H7 (cell line): ENCODE measurements at regions not wholly inside any gene's neighbourhood (a gene's known extent, or its start where the extent isn't known, plus 50 kb on each side); places are given as distances from the start of the nearest gene placed in this dataset.
"Not testable (repeated sequence)": the region's sequence is repeated elsewhere in the genome, so short reads cannot be mapped to it uniquely, and the experiment has no call there.

ENCODE experiments used
- DNase-seq: peaks from one replicate; pipeline ENCODE4 v3.0.0; 2012
- H3K27me3 ChIP-seq: 2 replicates; pipeline ENCODE4 v1.6.0; 2011; ENCODE audit warnings: mild to moderate bottlenecking, low read length; ENCODE audit not compliant: control insufficient read depth, insufficient read depth
- H3K36me3 ChIP-seq: replicated peaks from 2 replicates; pipeline ENCODE4 v1.5.1; 2011; ENCODE audit warnings: low read length; ENCODE audit not compliant: control insufficient read depth, insufficient read depth
- H3K4me3 ChIP-seq: 2 replicates; pipeline ENCODE4 v1.5.1; 2011; ENCODE audit warnings: low read depth, mild to moderate bottlenecking, control low read depth, low read length, moderate library complexity; ENCODE audit not compliant: insufficient read depth

DNA sequence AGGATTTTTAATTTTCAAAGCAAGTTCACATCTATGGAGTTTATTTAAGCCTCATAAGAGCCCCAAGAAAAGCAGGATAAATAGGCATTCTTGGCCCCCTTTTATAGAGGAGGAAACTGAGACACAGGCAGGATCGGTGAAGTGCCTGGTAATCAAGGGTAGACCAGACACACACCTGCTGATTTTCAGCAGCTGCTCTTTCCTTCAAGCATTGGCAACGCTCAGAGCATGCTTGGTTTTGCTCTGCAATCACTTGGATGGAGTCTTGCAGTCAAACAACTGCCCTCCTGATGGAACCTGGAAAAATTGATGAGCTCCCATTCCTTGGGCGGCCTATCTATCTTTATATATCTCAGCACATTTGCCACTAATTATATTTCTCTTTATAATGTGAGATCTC lies 478.9 kb upstream of the CAMK1G start:
- Histone ChIP-seq H3K27me3 (no peaks in the 10 kb centered on the region), H3K36me3 (no peaks in the 10 kb centered on the region), H3K4me3 (no peak overlapping the region)
- no peak for DNase-seq

DNA sequence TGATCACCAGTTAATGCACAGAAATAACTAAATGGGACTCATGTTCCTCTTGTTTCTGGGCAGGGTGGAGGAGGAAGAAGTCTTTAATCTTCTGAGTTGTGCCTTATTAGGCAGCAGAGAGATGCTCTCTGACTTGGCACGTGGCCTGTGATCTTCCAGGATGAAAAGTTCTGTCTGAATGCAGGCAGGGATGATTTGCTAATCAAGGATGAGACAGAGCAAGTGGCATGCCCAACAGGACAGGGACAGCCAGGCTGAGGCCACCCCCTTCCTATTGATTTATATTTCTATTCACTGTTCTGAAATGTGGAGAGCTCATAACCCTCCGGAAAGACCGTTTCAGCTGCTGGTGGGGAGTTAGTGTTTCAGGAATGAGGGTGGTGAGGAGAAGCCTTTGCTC lies 477.8 kb upstream of the CAMK1G start:
- no peaks in the 10 kb centered on the region for H3K36me3 ChIP-seq
- H3K4me3 ChIP-seq = no peak overlapping the region
- H3K27me3 ChIP-seq = no peaks in the 10 kb centered on the region
- no peak for DNase-seq

DNA sequence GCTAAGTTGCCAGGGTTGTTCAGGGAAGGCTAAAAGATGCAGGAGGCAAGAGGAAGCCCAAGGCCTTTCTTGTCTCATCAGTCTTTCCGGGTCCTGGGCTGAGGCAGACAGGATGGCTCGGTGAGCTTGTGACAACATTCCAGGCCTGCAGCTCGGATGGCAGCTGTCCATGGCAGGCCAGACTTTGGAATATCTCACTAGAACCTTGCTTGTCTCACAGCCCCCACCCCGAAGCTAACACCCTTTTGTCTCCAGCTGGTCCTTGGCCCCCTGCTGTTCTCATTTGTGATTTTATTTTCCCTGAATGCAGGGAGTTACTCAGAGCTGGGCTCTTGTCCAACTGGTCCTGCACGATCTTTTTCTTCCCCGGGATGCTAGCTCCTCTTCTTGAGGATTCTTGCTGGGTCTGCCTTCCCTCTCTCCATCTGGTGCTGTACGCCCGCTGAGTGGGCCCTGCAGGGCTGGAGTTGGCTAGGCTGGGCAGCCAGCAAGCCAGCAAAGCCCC lies 477.2 kb upstream of the CAMK1G start:
- Histone ChIP-seq H3K27me3 (no peaks in the 10 kb centered on the region), H3K36me3 (no peaks in the 10 kb centered on the region), H3K4me3 (no peak overlapping the region)
- DNase-seq = peak; percentile 22

- Histone ChIP-seq H3K4me3 (no peak overlapping the region), H3K36me3 (no peaks in the 10 kb centered on the region), H3K27me3 (no peaks in the 10 kb centered on the region)
- no peak for DNase-seq
Observed at GRCh38 chr1:209106861-209107260, 476.7 kb upstream of the CAMK1G start.

DNA sequence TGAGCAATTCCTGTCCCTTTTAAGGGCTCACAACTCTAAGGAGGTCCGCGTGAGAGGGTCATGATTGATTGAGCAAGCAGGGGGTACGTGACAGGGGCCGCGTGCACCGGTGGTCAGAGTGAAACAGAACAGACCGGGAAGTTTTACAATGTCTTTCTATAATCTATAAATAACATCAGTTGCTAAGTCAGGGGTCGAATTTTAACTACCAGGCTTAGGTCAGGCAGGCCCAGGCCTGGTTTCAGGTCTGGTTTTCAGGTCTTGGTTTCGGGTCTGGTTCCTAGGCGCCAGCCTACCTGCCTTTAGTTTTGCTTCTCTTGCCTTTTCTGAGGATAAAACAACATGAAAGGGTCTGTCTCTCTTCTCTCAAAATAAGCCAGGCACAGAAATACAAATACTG lies 476.0 kb upstream of the CAMK1G start:
- no peak overlapping the region for H3K4me3 ChIP-seq
- H3K27me3 ChIP-seq = no peaks in the 10 kb centered on the region; the same call in 1 of the 2 replicates
- no peaks in the 10 kb centered on the region for H3K36me3 ChIP-seq
- no peak for DNase-seq

- Histone ChIP-seq H3K27me3 (no peaks in the 10 kb centered on the region; the same call in 1 of the 2 replicates), H3K4me3 (no peak overlapping the region), H3K36me3 (no peaks in the 10 kb centered on the region)
- DNase-seq = no peak
Observed at GRCh38 chr1:209109001-209109785, 474.3 kb upstream of the CAMK1G start.

- Histone ChIP-seq H3K4me3 (no peak overlapping the region), H3K27me3 (no peaks in the 10 kb centered on the region; the same call in 1 of the 2 replicates), H3K36me3 (no peaks in the 10 kb centered on the region)
- DNase-seq = no peak
Observed at GRCh38 chr1:209113521-209113920, 470.0 kb upstream of the CAMK1G start.

DNA sequence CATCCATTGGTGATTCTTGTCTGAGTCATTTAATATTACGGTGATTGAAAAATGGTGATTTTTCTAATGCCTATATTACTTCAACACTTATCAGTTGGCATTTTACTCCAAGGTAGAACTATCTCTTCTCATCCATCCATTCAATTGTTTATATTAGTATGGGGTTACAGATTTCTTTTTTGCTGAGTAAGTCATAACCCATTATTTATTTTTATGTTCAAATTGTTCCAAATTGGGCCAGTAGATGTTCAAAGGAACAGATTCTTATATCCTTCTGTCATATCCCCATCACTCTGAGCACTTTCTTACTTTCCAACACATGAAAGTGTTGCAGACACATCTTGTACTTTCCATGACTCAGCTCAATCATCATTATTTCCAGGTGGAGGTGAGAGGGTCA lies 466.8 kb upstream of the CAMK1G start:
- DNase-seq = no peak
- Histone ChIP-seq H3K4me3 (no peak overlapping the region), H3K36me3 (no peaks in the 10 kb centered on the region), H3K27me3 (no peaks in the 10 kb centered on the region; the same call in 1 of the 2 replicates)

DNA sequence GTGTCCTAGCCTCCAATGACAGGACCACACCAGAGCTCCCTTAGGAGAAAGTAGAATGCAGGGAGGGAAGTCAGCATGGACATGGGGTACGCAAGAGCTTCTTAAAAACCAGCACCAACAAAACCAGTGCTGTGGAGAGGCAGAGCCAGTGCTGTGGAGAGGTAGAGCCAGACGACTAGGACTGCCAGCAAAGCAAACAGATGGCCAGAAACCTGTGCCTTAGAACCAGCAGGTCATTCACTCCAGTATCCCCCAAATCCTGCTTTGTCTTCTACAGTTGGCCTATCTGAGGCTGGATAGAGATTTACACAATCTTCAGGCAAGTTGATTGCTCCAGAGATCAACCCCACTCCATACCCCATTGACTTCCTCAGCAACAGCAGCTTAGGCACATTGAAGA lies 459.9 kb upstream of the CAMK1G start:
- H3K4me3 ChIP-seq = no peak overlapping the region
- no peaks in the 10 kb centered on the region for H3K36me3 ChIP-seq
- DNase-seq = no peak
- H3K27me3 ChIP-seq = no peaks in the 10 kb centered on the region

- not testable (repeated sequence) for H3K36me3 ChIP-seq, DNase-seq, H3K27me3 ChIP-seq, H3K4me3 ChIP-seq
Observed at GRCh38 chr1:209129091-209129490, 454.4 kb upstream of the CAMK1G start.

GRCh38 chr1:209130886-209131285 lies 452.6 kb upstream of the CAMK1G start:
- H3K36me3 ChIP-seq = no peaks in the 10 kb centered on the region
- no peak overlapping the region for H3K4me3 ChIP-seq
- H3K27me3 ChIP-seq = no peaks in the 10 kb centered on the region
- peak; percentile 64 for DNase-seq

- Histone ChIP-seq H3K4me3 (no peak overlapping the region), H3K36me3 (no peaks in the 10 kb centered on the region), H3K27me3 (no peaks in the 10 kb centered on the region)
- DNase-seq = no peak
Observed at GRCh38 chr1:209132736-209133467, 450.6 kb upstream of the CAMK1G start.

GRCh38 chr1:209134001-209134400 lies 449.5 kb upstream of the CAMK1G start:
- H3K4me3 ChIP-seq = no peak overlapping the region

GRCh38 chr1:209143916-209144315 lies 439.6 kb upstream of the CAMK1G start:
- no peaks in the 10 kb centered on the region for H3K27me3 ChIP-seq
- no peak for DNase-seq
- no peak overlapping the region for H3K4me3 ChIP-seq
- H3K36me3 ChIP-seq = no peaks in the 10 kb centered on the region

More at GRCh38 chr1:209134001-209134400, 449.5 kb upstream of the CAMK1G start:
- no peaks in the 10 kb centered on the region for H3K27me3 ChIP-seq
- DNase-seq = no peak
- no peaks in the 10 kb centered on the region for H3K36me3 ChIP-seq

DNA sequence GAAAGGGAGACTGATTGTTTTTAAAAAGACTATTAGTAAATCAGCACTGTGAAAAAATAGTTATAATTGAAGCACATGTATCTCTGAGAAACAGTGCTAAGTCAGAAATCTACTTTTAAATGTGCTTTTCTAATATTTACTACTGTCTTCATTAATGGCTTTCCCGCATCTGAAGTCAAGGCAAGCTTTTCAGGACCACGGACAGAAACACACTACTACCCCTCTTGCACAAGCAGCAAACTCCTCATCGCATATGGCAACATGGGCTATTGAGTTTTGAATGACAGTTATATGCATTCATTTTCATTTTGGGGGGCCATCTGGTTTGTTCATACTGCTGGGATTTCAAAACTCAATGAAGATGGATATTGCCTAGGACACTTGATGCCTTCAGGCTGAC lies 433.4 kb upstream of the CAMK1G start:
- Histone ChIP-seq H3K27me3 (no peaks in the 10 kb centered on the region), H3K36me3 (no peaks in the 10 kb centered on the region), H3K4me3 (no peak overlapping the region)
- DNase-seq = no peak
